ENCODE measurements at regions not wholly inside any gene's neighbourhood (a gene's known extent, or its start where the extent isn't known, plus 50 kb on each side); places are given as distances from the start of the nearest gene placed in this dataset.

DNA sequence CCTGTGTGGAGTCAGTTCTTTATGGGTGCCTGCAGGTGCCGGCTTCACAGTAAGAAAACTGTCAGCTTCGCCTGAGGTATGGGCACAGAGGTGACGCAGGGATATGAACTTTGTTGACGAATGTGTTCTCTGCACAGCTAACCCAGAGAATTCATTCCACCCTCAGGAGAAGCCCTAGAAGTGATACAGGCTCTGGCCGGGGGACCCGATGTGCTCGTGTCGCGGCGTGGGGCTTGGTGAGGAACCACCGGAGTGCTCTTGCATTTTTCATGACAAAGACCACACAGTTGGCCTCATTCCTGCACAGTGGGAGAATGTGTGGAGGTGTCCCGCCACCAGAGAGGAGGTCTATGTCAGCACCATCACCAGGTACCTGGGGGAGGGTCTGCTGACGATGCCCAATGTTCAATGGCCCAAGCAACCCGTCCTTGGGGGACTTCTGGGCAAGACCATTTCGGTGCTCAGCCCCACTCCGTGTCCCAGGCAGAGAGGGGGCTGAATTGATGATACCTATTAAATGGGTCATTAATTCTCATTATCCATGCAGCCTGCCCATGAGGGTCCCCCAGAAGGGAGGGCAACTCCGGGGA, 147.5 kb upstream of the RTL1 start:
- TF ChIP-seq POLR2A (IDR thresholded peaks at IDR 0.05; ENCODE audit: low read depth): no peak
- no peak for TF ChIP-seq POLR2AphosphoS5 (IDR thresholded peaks at IDR 0.05)
